ENCODE measurements at regions not wholly inside any gene's neighbourhood (a gene's known extent, or its start where the extent isn't known, plus 50 kb on each side); places are given as distances from the start of the nearest gene placed in this dataset.
"Not testable (repeated sequence)": the region's sequence is repeated elsewhere in the genome, so short reads cannot be mapped to it uniquely, and the experiment has no call there.

DNA sequence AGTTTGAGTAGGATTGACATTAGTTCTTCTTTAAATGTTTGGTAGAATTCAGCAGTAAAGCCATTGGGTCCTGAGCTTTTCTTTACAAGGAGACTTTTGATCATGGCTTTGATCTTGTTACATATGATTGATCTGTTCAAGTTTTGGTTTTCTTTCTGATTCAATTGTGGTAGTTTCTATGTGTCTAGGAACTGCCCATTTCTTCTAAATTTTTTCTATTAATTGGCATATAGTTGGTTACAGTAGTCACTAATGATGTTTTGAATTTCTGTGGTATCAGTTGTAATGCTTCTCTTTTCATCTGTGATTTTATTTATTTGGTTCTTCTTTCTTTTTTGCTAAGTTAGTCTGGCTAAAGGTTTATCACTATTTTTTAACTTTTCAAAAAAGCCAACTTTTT is 73.3 kb upstream of the DLGAP1 start:
- CTCF ChIA-PET, result no interaction called here
- Mint-ChIP-seq H3K27ac (no peak overlapping the region), H3K36me3 (ENCODE audit: low read depth) (peaks cover 2% of the 10 kb centered on the region), H3K4me3 (no peak overlapping the region), H3K27me3 (ENCODE audit: low read depth) (no peaks in the 10 kb centered on the region), H3K4me1 (ENCODE audit: low read depth) (no peaks in the 10 kb centered on the region), H3K9me3 (peaks cover 15% of the 10 kb centered on the region)
- intact Hi-C loops (cut with micrococcal nuclease), result no loop called here
- no peak for DNase-seq

DNA sequence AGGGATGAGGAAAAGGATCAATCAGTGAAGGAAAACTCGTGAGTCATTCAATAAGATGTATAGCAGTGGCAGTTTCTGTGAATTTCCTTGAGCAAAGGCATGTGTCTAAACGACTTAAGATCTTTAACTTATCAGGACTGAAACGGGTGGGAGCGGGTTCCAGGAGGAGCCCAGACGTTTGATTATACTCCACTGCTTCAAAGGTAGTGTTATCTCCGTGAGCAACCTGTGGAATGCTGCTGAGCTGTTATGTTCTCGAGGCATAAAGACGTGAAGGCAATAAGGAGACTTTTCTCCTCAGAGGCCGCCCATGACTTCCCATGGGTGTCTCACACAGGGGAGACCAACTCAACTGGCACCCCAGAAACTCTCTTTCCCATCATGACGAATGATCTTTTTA is 72.7 kb upstream of the DLGAP1 start:
- H3K27me3 Mint-ChIP-seq (ENCODE audit: low read depth); H3K36me3 Mint-ChIP-seq (ENCODE audit: low read depth); intact Hi-C loops (cut with micrococcal nuclease); H3K4me1 Mint-ChIP-seq (ENCODE audit: low read depth); CTCF ChIA-PET; H3K4me3 Mint-ChIP-seq; H3K27ac Mint-ChIP-seq; DNase-seq: not testable (repeated sequence)
- peaks cover 11% of the 10 kb centered on the region for H3K9me3 Mint-ChIP-seq

DNA sequence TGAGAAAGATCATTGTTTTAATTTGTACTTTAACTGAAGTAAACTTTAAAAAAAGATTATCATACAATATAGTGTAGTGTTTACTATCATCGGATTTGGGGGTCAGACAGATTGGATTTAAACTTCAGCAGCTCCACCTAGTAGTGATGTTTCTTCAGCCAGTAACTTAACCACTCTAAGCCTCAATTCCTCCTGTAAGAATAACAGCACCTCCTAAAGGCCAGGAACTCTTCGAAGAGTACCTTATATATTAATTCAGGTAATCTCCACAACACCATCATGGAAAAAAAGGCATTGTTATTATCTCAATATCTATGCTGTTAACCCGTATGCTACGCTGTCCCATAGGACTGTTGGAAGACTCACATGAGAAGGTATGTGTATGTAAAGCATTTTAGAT is 69.0 kb upstream of the DLGAP1 start:
- Mint-ChIP-seq H3K27ac (no peak overlapping the region), H3K9me3 (peaks cover 10% of the 10 kb centered on the region), H3K27me3 (ENCODE audit: low read depth) (no peaks in the 10 kb centered on the region), H3K4me1 (ENCODE audit: low read depth) (no peaks in the 10 kb centered on the region), H3K4me3 (no peak overlapping the region), H3K36me3 (ENCODE audit: low read depth) (no peaks in the 10 kb centered on the region)
- CTCF ChIA-PET, result no interaction called here
- DNase-seq, result no peak
- intact Hi-C loops (cut with micrococcal nuclease), result no loop called here

DNA sequence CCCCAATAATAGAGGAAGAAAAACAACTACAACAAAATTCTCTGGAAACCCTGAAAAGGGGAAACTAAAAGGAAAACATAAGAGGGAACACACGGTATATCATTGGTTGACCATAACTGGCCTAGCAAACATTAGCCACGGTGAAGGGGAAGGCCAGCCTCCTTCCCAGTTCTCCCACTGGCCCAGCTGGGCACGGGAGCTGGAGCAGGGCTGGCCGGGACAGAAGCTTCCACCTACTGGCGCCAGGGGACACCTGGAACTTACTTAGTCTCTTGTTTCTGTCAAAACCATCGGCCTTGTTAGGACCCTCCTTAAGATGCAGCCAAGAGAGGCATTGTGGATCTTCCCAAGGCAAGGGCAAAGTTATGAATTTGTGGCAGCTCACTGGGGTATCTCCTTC is 56.1 kb upstream of the DLGAP1 start:
- Mint-ChIP-seq H3K4me1 (ENCODE audit: low read depth) (no peaks in the 10 kb centered on the region), H3K27ac (no peak overlapping the region), H3K27me3 (ENCODE audit: low read depth) (no peaks in the 10 kb centered on the region), H3K9me3 (peaks cover 2% of the 10 kb centered on the region), H3K36me3 (ENCODE audit: low read depth) (no peaks in the 10 kb centered on the region), H3K4me3 (no peak overlapping the region)
- intact Hi-C loops (cut with micrococcal nuclease), result no loop called here
- CTCF ChIA-PET, result no interaction called here
- no peak for DNase-seq

DNA sequence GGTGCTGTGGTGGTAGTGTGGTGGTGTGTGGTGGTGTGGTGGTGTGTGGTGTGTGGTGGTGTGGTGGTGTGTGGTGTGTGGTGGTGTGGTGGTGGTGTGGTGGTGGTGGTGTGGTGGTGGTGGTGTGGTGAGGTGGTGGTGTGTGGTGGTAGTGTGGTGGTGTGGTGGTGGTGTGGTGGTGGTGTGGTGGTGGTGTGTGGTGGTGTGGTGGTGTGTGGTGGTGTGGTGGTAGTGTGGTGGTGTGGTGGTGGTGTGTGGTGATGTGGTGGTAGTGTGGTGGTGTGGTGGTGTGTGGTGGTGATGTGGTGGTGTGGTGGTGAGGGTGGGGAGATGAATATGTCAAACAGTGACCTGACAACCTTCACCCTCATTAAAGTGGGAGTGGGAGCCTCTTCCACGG is 55.6 kb upstream of the DLGAP1 start:
- H3K27me3 Mint-ChIP-seq (ENCODE audit: low read depth), result no peaks in the 10 kb centered on the region
- peaks cover 2% of the 10 kb centered on the region for H3K9me3 Mint-ChIP-seq
- CTCF ChIA-PET, result no interaction called here
- no peak overlapping the region for H3K27ac Mint-ChIP-seq
- no peaks in the 10 kb centered on the region for H3K36me3 Mint-ChIP-seq (ENCODE audit: low read depth)
- intact Hi-C loops (cut with micrococcal nuclease), result no loop called here
- no peak for DNase-seq
- no peak overlapping the region for H3K4me3 Mint-ChIP-seq
- H3K4me1 Mint-ChIP-seq (ENCODE audit: low read depth), result no peaks in the 10 kb centered on the region

DNA sequence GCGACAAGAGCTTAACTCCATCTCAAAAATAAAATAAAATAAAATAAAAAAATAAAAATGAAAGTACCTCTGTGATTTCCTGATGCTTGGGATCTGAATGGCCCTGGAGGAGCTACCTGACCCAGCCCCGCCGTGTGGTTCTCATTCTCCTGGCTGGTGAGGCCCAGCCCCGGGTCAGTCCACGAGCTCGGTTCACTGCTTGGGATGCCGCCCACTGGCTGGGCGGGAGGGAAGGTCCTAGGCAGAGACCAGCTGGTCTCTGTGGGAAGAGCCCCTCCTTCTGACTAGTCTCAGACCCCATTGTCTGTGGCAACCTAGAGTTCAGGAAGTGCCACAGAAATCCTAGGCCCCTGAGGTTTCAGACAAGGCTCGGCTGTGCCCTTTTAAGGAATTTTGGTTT is 55.1 kb upstream of the DLGAP1 start:
- Mint-ChIP-seq H3K27me3 (ENCODE audit: low read depth) (no peaks in the 10 kb centered on the region), H3K36me3 (ENCODE audit: low read depth) (no peaks in the 10 kb centered on the region), H3K27ac (no peak overlapping the region), H3K4me1 (ENCODE audit: low read depth) (no peaks in the 10 kb centered on the region), H3K9me3 (peaks cover 2% of the 10 kb centered on the region), H3K4me3 (no peak overlapping the region)
- CTCF ChIA-PET, result no interaction called here
- no peak for DNase-seq
- intact Hi-C loops (cut with micrococcal nuclease), result no loop called here
